Amniotic stem cell (primary cell): ENCODE measurements at regions not wholly inside any gene's neighbourhood (a gene's known extent, or its start where the extent isn't known, plus 50 kb on each side); places are given as distances from the start of the nearest gene placed in this dataset.

Experiments
- DNase-seq: peaks from one replicate; lab custom pipeline; 2025; lab: John Stamatoyannopoulos, UW

DNA sequence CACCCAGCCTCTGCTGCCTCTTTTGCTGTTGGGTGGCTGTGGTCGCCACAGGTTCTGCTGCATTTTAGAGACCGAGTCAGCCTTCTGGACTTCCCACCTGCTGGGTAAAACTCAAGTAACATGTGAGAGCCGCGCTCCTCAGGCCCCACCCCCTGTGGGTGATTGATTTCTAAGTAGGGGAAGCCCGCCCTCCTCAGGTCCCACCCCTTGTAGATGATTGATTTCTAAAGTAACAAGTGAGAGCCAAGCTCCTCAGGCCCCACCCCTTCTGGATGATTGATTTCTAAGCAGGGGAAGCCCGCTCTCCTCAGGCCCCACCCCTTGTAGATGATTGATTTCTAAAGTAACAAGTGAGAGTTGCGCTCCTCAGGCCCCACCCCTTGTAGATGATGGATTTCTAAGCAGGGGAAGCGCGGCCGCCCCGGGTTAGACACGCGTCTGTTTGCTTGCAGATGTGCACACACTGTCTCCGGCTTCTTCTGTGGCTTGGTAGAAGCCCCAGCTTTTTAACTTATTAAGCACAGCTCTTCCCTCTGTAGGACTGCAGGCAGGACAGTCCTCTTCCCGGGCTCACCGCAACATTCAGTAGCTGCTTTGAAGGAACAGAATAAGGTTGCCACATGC, 83.4 kb downstream of the FAM43A start:
- DNase-seq = peak; percentile 92

DNA sequence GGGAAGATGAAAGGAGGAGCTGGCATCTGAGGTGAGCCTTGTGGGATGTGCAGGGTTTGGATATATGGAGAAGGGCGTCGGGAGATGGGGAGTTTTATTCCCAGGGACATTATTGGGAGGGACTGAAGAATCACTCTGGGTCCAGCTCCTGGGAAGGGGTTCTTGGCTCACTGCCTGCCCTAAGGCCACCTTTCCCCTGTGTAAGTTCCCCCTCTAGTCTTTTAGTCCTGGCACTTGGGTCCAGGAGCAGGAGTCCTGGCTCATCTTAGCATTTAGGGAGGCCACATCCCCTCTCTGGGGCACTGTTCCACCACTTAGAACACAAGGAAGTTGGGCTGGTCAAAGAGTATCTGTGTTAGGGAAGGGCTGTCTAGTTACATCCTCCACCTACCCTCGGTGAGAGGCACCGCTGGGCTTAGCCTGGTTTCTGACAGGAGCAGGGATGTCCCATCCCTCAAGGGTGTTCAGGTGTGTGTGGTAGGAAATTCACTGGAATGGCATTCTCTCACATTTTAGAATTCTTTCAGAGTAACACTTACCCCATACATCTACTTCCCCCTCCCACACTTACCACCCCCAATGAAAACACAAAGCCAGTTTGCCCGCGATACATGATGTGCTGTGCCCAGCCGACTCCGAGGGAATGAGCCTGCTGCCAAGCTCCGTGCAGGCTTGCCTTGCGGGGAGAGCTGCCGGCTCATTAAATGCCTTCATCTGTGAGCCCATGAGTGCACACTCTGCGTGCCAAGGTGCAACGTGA, 86.7 kb downstream of the FAM43A start:
- no peak for DNase-seq

DNA sequence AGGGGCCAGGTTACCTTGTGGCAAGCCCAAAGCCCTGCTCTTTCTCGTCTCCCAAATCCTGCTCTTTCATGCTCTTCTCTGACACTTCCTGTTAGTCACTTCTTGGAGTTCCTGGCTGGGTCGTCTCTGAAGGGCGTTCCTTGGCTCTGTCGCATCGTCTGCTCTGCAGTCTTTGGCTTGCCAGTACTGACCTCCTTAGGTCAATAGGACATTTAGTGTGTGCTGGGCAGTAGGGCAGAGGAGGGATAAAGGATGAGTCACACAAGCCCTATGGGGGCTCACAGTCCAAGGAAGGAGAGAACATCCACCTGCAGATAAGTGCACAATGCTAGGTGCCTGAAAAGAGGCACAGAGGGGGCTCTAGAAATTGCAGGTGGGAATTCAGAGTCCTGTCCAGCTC, 87.5 kb downstream of the FAM43A start:
- DNase-seq = no peak

DNA sequence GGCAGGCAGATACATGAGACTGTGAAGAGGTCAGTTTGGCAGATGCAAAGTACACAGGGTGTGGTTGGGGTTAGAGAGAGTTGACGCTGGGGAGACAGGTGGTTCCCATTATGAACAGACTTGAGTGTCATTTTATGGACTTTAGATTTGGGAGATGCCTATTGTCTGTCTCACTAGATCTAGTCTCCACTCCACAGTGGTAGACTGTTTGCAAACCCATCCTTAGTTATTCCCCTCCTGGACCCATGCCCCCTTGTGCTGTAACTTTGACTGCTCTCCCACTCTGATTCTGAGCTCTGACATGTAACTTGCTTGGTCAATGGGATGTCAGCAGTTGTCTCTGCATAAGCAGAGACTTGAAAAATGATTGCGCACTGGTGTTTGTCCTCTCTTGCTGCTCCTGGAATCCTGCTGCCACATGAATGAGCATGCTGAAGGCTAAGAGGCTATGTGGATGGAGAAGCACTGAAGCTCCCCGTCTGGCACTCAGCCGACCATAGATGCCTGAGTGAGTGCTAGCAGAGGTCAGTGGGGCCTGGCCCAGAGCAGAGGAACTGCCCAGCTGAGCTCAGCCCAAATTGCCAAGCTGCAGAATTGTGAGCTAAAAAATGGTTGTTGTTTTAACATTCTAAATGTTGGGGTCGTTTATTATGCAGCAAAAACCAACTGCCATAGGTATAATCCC, 88.2 kb downstream of the FAM43A start:
- no peak for DNase-seq

DNA sequence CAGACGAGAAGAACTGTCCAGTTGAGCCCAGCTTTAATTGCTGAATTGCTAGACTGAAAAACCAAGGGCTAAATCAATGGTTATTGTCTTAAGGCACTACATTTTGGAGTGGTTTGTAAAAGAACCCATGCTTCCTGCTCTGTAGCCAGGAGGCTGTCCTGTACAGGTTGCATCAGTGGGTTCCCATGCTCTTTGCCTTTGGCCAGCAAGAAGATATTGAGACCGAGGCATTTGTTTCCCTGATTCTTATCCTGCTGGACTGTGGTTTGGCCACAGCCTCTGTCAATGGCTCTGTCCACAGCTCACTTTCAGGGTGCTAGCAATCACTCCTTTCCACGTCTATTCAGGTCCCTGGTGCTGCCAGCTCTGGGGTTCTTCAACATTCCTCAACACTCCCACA, 89.6 kb downstream of the FAM43A start:
- DNase-seq = no peak

DNA sequence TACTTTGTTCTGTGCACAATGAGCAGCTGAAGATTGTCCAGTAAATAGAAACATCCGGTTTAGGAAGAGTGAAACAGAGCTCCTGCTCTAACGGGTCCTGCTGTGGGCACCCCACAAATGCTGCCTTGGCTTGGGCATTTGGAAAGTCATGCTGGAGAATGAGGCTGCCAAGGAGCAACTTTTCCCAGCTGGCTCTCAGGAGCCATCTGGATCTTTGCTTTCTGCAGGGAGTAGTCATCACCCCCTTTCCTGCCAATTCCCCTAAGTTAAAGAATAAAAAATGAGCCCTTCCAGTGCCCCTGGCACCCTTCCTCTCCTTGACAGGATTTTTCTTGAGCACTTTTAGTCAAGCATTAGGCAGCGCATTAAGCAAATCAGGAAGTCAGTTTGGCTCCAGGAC, 90.0 kb downstream of the FAM43A start:
- DNase-seq = no peak

DNA sequence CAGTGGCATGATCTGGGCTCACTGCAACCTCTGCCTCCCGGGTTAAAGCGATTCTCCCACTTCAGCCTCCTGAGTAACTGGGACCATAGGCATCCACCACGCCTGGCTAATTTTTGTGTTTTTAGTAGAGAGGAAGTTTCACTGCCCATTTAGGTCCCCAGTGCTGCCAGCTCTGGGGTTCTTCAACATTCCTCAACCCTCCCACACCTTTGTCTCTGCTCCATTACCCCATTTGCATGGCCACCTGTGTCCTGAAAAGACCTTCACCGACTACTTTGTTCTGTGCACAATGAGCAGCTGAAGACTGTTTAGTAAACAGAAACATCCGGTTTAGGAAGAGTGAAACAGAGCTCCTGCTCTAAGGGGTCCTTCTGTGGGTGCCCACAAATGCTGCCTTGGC, 92.0 kb downstream of the FAM43A start:
- DNase-seq = no peak

DNA sequence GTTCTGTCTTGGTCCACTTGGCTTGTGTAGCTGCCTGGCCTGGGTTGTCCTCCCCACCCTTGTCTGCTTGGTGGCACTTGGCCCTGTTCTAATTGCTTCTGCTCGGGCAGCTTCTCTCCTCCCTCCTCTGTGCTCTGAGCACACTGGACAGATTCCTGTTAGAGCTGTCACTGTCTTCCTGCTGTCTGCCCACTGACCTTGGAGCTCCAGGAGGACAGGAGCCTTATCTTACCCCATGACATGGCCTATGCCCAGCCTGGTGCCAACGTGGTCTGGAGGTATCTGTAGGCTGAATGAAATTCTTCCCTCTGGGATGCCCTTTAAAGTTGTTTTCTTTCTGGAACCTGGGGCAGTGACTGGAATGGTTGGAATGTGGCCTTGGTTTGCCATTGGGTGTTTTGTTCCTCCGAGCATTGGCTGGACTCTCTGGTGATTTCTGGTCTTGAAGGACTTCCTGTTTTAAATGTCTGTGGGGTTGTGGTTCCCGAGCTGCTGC, 94.1 kb downstream of the FAM43A start:
- DNase-seq = peak; percentile 5

DNA sequence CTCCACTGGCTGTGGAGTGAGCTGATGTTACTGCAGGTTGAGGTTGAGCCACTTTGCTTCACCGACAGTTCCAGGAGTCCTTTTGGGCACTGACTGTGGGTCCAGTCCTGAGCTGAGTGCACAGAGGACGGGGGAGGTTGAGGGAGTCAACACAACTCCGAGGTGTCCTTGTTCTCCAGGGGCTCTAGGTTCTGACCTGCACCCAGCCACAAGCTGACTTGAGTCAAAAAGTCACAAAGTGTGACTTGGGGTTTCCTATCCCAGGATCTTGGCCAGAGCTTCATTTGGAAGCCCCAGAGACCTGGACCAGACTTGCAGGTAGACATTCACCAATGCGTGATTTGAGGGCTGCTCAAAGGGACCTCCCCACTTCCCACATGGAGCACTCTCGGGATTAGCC, 95.0 kb downstream of the FAM43A start:
- DNase-seq = no peak

DNA sequence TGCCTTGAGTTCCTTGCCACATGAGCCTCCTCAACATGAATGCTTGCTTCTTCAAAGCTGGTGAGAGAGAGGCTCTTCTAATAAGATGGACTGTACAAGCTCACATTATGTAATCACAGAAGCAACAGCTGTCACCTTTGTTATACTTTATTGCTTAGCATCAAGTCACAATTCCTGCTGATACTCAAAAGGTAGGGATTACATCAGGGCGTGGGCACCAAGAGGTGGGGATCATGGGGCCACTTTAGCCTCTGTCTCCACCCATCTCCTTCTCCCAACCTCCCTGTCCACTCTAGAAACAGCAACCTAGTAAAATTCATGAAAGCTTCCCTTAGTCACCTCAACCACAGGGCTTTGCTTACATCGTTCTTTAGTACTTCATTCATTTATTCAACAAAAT, 95.9 kb downstream of the FAM43A start:
- no peak for DNase-seq

DNA sequence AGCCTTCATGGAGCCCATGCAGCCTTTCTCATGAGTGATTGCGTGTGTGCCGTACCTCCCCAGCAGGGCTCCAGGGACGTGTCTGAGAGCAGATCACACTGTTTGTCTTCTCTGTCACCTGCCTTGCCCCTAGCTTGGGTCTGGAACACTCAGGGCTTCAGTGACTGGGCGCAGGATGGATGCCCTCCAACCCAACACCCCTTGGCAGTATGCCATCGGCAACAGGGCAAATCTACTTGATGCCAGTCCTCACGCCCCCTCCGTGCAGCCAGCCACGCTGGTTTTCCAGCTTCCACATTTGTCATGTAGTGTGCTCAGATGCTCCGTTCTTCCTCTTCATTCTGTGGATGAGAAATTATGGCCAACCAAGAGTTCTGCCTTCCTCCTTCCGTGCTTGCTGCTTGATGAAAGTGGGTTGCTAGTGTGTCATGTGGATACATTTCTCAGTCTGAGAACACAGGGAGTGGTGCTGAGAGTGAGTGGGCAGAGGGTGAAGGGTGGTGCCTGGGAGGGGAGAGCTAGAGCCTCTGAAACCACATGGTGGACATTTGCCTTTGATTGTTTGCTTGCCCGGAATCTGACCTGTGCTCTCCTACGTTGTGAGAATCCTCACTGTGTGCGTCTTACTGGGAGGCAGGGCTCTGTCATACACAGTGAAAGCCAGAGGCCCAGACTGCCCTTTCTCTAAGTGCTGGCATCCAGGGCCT, 97.2 kb downstream of the FAM43A start:
- peak; percentile 1 for DNase-seq

DNA sequence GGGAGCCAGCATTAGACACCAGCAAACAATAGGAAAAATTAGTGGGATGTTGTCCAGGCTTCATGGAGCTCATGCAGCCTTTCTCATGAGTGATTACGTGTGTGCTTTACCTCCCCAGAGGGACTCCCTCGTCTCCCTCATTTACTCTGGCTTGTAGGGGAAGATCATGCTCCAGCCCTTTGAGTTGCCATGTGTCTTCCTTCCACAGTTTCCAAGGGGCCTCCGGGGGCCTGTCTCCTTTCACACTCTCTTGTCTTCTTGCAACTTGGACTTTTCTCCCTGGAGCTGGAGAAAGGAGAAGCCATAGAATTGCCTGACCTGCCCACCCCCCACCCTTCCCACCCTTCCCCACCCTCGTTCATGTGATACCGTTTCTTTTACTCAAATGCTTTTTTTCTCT, 98.7 kb downstream of the FAM43A start:
- DNase-seq = no peak

DNA sequence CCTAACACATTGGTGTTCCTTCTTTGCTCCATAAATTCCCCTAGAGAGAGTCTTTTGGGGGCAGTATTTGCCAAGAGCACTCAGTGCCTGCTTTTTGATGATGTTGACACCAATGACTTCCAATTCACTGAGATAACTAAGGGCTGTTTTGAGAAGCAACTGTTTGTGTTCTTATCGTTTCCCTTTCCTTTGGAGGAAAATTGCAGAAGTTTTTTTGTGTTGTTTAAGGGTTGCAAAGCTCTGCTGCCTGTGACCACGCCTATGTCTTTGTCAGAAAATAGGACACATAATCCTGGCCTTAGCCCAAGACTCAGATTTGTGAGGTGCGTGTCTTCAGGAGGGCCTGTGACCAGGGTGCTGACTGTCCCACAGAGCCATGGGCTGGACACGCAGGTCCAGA, 99.6 kb downstream of the FAM43A start:
- no peak for DNase-seq

DNA sequence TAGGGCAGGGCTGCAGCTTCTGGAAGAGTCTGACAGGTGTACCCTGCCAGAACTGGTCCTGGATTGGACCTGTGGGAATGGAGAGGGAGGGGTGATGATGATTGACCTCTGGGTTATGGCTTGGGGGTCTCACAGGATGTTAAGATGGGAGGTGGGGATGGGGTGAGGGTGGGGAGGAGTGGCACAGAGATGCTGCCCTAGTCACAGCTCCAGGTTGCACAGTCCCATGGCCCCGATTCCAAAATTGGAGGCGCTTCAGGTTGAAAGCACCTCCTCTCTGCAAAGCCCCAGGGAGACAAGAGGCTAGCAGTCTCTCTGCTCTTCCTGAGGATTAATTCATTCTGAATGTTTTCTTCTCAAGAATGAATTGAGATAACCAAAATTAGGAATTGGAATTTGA, 101.4 kb downstream of the FAM43A start:
- DNase-seq = no peak

DNA sequence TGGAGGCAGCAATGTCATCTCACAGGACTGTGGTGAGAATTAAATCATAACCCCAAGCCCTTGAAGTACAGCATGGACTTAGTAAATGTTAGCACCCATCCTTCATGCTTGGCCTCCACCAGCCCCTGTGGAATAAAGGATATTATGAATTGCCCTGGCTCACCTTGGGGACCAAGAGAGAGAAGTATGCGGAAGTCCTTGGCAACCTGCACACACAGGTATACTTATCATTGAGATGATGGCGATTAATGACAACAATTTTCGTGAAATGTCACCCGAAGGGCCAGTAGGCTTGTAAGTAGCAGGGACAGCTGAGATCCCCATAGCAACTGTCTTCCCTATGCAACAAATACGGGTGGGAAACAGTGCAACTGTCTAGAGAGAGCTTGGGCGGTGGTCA, 102.0 kb downstream of the FAM43A start:
- no peak for DNase-seq

DNA sequence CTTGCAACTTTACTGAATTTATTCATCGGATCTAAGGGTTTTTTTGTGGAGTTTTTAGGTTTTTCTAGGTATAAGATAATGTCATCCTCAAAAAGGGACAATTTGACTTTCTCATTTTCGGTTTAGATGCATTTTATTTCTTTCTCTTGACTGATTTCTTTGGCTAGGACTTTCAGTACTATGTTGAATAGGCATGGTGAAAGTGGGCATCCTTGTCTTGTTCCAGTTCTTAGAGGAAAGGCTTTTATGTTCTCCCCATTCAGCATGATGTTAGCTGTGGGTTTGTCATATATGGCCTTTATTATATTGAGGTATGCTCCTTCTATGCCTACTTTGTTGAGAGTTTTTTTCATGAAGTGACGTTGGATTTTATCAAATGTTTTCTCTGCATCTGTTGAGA, 106.7 kb downstream of the FAM43A start:
- no peak for DNase-seq

DNA sequence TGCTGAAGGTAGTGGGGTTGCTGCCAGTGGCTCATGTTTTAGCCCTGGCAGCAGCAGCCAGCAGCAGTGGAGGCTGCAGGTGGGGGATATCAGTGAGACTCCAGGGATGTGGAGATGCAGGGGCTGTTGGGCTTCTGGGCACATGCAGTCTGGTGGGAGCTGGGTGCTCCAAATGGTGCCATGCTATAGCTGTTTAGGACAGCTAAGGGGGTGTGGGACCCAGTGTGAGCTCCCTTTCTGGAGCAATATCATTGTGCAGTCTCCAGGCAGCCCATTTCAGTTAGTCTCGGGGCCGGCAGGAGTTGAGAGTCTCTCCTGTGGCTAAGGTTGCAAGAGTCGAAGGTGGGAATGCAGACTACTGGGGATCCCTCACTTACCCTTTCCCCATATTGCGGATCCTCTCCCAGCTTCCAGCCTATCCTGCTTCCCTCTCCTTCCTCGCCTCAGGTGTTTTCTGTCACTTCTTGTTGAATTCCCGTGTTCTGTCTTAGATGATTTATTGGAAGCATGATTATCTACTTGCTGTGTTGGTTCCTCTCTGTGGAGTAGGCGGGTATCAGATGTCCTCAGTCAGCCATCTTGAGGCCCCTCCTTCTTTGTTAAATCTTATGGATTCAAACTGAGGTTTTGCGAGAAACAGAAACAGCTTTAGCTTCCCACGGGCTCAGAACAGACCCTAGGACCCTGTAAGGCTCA, 112.0 kb downstream of the FAM43A start:
- no peak for DNase-seq

DNA sequence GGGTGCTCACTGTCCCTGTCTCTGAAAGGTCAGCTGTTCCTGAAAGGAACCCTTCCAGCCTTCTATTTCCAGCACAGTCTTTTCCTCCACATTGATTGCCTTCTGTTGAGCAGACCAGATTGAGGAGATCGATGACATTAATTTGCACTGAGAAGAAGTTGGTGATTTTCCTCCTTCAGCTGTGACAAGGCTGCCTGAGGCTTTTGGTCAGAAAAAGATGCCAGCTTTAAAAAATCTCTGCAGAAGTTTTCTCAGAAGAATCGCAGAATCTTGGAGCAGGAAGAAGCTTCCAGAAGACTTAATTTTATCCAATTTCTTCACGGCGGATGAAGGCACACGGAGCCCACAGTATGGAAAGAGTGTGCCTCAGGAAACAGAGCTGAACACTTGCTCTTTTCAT, 112.8 kb downstream of the FAM43A start:
- no peak for DNase-seq

DNA sequence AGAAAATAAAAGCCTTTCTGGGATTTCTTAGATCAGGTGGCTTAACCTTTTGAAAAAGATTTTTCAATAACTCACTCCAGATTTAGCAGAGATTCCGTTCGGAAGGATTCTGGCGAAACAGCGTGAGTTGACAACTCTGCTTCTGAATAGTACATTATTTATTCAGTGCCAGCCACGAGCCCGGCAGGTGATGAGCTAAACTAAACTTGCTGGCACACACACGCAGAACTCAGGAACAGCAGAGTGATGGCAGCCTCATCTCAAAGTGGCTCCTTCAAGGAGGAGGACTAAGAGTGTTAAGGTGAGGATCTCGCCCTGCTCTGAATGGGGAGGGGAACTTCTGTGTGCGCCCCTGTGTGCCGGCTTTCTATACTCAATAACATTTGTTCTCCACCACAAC, 114.3 kb downstream of the FAM43A start:
- no peak for DNase-seq

DNA sequence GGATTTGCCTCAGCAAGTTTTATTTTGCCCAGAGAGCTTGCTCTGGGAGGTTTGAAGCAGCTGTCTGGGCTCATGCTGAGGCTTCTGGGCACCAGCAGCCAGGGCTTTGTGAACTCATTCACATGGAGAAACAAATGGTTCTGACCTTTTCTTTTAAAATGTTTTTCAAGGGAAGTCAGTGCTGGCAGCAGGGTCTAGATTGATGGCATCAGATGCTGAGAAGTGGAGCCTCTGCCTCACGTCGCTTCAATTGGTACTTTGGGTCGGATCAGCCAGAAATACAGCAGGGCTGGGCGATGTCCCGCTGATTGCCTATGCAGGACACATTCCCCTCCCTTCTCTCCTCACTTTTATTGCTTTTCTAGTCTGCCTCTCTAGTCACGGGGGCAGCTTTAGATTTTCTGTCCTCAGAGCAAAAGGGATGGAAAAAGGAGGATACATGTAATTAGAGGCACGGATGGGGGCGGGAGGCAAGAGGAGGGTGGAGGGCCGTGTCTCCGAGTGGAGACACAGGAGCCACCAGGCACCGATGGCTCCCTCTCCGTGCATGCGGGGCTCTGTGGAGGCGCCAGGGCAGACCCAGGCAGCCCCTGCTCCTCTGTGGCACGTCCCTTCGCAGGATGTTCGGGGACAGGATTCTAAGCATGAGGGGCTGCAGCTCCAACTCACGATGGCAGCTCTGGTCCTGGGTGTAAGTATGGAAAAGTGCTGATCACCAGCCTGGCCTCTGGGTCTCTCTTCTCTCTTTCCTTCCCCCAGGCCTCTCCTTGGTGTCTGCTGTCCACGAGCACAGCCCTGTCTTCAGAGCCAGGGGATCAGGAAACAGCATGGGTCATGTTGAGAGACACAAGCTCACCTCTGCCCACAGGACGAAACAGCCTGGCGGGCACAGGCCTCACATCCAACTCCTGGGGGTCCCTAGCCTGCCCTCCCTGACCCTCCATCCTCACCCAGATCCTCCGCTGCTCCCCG, 116.1 kb downstream of the FAM43A start:
- DNase-seq = no peak

DNA sequence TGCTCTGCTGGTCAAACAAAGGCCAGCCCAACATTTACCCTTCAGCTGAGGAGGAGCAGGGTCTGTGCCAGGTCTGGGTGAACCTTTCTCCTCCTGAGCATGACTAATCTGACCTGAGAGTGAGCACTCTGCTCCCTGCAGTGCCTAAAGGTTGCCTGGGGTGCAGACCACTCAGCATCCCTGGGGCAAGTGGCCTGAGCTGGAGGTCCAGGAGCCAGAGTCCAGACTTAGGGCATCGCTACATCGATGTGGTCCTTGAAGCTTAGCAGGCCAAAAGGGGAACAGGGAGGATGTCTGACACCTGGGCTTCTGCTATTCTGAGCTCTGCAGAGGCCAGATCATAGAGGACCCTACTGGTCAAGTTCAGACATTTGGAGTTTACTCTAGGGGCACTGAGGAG, 119.1 kb downstream of the FAM43A start:
- DNase-seq = no peak
